GM19328 (cell line): ENCODE measurements at regions not wholly inside any gene's neighbourhood (a gene's known extent, or its start where the extent isn't known, plus 50 kb on each side); places are given as distances from the start of the nearest gene placed in this dataset.
"Not testable (repeated sequence)": the region's sequence is repeated elsewhere in the genome, so short reads cannot be mapped to it uniquely, and the experiment has no call there.

Experiments used
- ATAC-seq: cut with Tn5 transposase; IDR thresholded peaks from one replicate; pipeline ENCODE4 v1.9.1; 2021; ENCODE audit warnings: mild to moderate bottlenecking, moderate library complexity; ENCODE audit not compliant: unreplicated experiment

- ATAC-seq = no peak
These were observed 488.7 kb upstream of the TYRP1 start for GRCh38 chr9:12204512-12204911.

GRCh38 chr9:12212860-12213259, 480.3 kb upstream of the TYRP1 start:
- no peak for ATAC-seq

GRCh38 chr9:12221470-12221869, 471.7 kb upstream of the TYRP1 start:
- ATAC-seq = no peak

GRCh38 chr9:12224449-12224848, 468.7 kb upstream of the TYRP1 start:
- ATAC-seq = no peak

- no peak for ATAC-seq
These were observed 462.5 kb upstream of the TYRP1 start for GRCh38 chr9:12230708-12231107.

- ATAC-seq = no peak
These were observed 461.4 kb upstream of the TYRP1 start for GRCh38 chr9:12231832-12232231.

- no peak for ATAC-seq
These were observed 460.3 kb upstream of the TYRP1 start for GRCh38 chr9:12232836-12233235.

- ATAC-seq = no peak
These were observed 439.2 kb upstream of the TYRP1 start for GRCh38 chr9:12253941-12254340.

DNA sequence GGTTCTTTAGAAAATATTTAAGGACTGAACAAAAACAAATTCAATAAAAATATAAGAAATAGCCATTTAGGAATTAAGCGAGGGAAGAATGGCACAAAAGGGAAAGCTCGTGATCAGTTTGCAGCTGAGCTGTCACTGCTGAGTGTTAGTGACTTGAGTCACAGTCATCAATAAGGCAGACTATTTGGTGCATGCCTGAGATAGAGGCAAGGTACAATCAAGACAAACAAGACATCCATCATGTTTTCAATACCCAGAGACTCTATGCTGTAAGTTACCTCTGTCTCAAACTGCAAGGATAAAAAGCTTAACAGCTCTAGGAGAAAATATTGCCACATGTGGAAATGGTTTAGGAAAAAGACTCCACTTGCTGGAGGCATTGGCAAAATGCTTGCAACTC, 426.4 kb upstream of the TYRP1 start:
- ATAC-seq = no peak

DNA sequence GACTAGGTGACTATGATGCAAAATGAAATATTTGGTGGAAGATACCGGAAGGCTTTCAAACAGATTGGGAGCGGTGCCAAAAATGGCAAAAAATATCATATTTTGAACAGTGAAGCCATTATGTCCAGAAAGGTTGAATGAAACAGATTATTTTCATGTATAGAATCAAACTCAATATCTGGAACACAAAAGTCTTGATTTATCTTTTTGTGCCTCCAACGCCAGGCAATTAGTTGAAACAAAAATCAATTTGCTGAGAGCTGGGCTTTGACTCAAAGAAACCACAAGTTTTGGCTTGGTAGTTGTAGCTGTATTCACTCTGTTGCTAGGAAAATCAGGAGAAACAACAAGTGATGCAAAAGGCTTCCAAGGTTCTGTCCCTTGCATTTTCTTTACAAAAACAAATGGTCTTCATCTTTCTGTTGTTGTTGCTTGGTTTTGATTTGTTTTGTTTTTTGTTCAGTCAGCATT, 421.7 kb upstream of the TYRP1 start:
- ATAC-seq = no peak

GRCh38 chr9:12272471-12273120, 420.6 kb upstream of the TYRP1 start:
- ATAC-seq = no peak

DNA sequence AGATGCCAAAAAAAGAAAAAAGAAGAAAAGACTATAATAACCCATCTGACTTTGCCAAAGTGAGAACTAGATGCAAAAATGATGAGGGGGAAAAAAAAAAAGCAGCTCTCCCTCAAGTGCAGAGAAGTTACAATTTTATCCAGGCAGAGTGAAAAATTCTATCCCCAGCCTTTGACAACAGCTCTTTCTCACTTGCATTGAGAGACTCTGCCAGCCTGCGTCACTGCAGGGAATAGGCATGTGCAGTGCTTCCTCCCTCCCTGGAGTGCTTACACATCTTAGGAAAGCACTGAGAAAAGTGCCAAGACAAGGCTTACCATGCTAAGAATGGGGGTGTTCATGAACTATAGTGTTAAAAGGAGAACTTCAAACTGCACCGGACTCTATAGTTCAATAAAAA, 418.6 kb upstream of the TYRP1 start:
- no peak for ATAC-seq

DNA sequence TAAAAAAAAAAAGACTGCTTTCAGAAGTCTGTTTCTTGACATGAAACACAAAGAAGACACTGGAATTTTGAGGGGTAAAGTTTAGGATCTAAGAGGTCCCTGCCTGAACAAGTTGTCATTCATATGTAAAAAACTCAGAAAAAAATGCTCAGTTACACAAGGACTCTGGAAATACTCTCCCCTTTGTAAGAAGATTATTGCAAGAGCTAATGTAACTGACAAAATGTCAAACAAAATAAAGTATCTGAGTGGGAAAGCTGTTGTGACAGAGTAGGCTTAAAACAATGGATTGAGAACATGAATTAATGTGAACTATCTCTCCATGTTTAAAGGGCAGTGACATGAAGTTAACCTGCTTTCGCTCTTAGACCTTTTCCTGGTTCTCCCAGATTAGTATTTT, 416.7 kb upstream of the TYRP1 start:
- no peak for ATAC-seq

- no peak for ATAC-seq
These were observed 403.5 kb upstream of the TYRP1 start for GRCh38 chr9:12289711-12290110.

- no peak for ATAC-seq
These were observed 402.9 kb upstream of the TYRP1 start for GRCh38 chr9:12290166-12290869.

GRCh38 chr9:12305211-12305610, 388.0 kb upstream of the TYRP1 start:
- ATAC-seq = no peak

DNA sequence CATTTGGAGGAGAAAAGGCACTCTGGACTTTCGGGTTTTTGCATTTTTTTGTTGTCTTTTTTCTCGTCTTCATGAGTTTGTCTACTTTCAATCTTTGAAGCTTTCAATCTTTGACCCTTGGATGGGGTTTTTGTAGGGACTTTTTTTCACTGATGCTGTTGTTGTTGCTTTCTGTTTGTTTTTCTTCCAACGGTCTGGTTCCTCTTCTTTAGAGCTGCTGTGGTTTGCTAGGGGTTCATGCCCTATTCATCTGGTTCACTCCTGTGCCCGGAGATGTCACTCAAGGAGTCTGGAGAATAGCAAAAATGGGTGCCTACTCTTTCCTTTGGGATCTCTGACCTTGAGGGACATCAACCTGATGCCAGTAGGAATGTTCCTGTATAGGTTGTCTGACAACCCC, 378.6 kb upstream of the TYRP1 start:
- no peak for ATAC-seq

- no peak for ATAC-seq
These were observed 374.2 kb upstream of the TYRP1 start for GRCh38 chr9:12318732-12319685.

- no peak for ATAC-seq
These were observed 363.6 kb upstream of the TYRP1 start for GRCh38 chr9:12329623-12329985.

GRCh38 chr9:12333966-12334365, 359.2 kb upstream of the TYRP1 start:
- ATAC-seq = not testable (repeated sequence)

DNA sequence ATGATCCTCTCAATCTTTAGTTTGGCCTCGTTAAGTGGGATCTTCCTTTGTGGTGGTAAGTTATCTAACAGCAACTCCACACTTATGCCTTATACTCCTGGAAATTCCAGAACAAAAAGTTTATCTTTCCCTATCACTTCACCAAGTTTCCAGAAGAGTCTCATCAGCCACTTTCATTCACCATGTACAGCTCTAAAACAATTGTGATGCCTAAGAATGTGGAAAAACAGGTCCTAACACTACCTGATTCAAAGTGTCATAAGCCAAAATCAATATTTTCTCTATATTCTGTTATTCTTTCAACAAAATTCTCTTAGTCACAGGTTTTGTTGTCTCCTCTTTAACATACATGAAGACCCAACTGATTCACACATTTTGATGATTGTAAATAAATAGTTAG, 342.4 kb upstream of the TYRP1 start:
- ATAC-seq = no peak
